ENCODE measurements at regions not wholly inside any gene's neighbourhood (a gene's known extent, or its start where the extent isn't known, plus 50 kb on each side); places are given as distances from the start of the nearest gene placed in this dataset.

- TF ChIP-seq CTCF (IDR thresholded peaks at IDR 0.05) = no peak
- TF ChIP-seq POLR2A (IDR thresholded peaks at IDR 0.05) = no peak
Observed at GRCh38 chr17:79305376-79305767, 230.7 kb downstream of the ENGASE start.

All from uterus (tissue), 2 donors.